KMS-11 (cell line): ENCODE measurements at regions not wholly inside any gene's neighbourhood (a gene's known extent, or its start where the extent isn't known, plus 50 kb on each side); places are given as distances from the start of the nearest gene placed in this dataset.

Source experiments
- H2AFZ ChIP-seq: fragments of 200-600 bp; sonication (generic); 2 replicates; pipeline ENCODE4 v1.6.1; 2016; ENCODE audit warnings: antibody characterized with exemption, mixed run types, low read depth
- H3K27ac ChIP-seq: fragments of 200-600 bp; sonication (generic); 2 replicates; pipeline ENCODE4 v1.6.1; 2016; ENCODE audit warnings: mild to moderate bottlenecking, mixed run types
- H3K27me3 ChIP-seq: fragments of 200-600 bp; sonication (generic); 2 replicates; pipeline ENCODE4 v1.6.1; 2017; ENCODE audit warnings: mild to moderate bottlenecking, low read depth, mixed run types, moderate library complexity; ENCODE audit not compliant: insufficient read depth
- H3K36me3 ChIP-seq: fragments of 200-600 bp; sonication (generic); 2 replicates; pipeline ENCODE4 v1.6.1; 2017; ENCODE audit warnings: mild to moderate bottlenecking, mixed run types; ENCODE audit not compliant: insufficient read depth
- H3K4me1 ChIP-seq: fragments of 200-600 bp; sonication (generic); 2 replicates; pipeline ENCODE4 v1.6.1; 2016; ENCODE audit warnings: mild to moderate bottlenecking, low read depth, mixed run types; ENCODE audit not compliant: poor library complexity, severe bottlenecking
- H3K4me2 ChIP-seq: fragments of 200-600 bp; sonication (generic); 2 replicates; pipeline ENCODE4 v1.7.0; 2016; ENCODE audit warnings: mild to moderate bottlenecking, mixed run types
- H3K4me3 ChIP-seq: fragments of 200-600 bp; sonication (generic); IDR thresholded peaks from 2 replicates; pipeline ENCODE4 v1.6.1; 2017; ENCODE audit warnings: low read depth, low read length, mixed read lengths; ENCODE audit not compliant: insufficient read depth
- H3K79me2 ChIP-seq: fragments of 200-600 bp; sonication (generic); 2 replicates; pipeline ENCODE4 v1.6.1; 2016; ENCODE audit warnings: low read depth, mixed run types; ENCODE audit not compliant: insufficient read depth
- H3K9ac ChIP-seq: fragments of 200-600 bp; sonication (generic); 2 replicates; pipeline ENCODE4 v1.6.1; 2016; ENCODE audit warnings: mild to moderate bottlenecking, mixed run types
- H4K20me1 ChIP-seq: fragments of 200-600 bp; sonication (generic); 2 replicates; pipeline ENCODE4 v1.6.1; 2016; ENCODE audit warnings: mild to moderate bottlenecking, mixed run types; ENCODE audit not compliant: insufficient read depth
- TF ChIP-seq, protein P1 (sequence below): fragments of 200-600 bp; sonication (generic); conservative IDR thresholded peaks from 2 replicates; pipeline ENCODE4 v1.6.1; 2017; ENCODE audit warnings: low read depth, mild to moderate bottlenecking, antibody characterized with exemption, low read length, moderate library complexity, mixed read lengths

DNA sequence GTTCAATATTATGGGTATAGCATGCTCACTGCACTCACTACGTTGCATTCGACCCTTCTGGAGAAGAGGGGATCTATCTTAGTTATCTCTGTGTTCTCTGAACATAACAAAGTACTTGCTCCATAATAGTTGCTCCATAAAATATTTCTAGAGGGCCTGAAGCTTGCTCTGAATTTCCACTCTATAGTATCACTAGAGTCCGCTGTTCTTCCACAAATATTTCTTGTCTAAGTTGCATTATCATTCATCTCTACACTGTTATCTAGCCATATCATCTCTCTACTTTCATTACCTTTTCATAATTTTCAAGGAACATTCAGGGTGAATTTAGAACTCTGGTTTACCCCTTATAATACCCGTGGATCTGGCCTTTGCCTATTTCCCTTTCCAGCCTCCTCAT, 246.1 kb upstream of the PDE3A start:
- no peaks in the 10 kb centered on the region for H3K27me3 ChIP-seq
- no peaks in the 10 kb centered on the region for H3K36me3 ChIP-seq
- H3K27ac ChIP-seq = no peak overlapping the region
- no peaks in the 10 kb centered on the region for H3K4me1 ChIP-seq
- no peak overlapping the region for H3K9ac ChIP-seq
- no peak overlapping the region for H2AFZ ChIP-seq
- TF ChIP-seq, protein P1, sequence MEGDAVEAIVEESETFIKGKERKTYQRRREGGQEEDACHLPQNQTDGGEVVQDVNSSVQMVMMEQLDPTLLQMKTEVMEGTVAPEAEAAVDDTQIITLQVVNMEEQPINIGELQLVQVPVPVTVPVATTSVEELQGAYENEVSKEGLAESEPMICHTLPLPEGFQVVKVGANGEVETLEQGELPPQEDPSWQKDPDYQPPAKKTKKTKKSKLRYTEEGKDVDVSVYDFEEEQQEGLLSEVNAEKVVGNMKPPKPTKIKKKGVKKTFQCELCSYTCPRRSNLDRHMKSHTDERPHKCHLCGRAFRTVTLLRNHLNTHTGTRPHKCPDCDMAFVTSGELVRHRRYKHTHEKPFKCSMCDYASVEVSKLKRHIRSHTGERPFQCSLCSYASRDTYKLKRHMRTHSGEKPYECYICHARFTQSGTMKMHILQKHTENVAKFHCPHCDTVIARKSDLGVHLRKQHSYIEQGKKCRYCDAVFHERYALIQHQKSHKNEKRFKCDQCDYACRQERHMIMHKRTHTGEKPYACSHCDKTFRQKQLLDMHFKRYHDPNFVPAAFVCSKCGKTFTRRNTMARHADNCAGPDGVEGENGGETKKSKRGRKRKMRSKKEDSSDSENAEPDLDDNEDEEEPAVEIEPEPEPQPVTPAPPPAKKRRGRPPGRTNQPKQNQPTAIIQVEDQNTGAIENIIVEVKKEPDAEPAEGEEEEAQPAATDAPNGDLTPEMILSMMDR = no peak
- no peak overlapping the region for H3K4me3 ChIP-seq
- H3K79me2 ChIP-seq = no peaks in the 10 kb centered on the region
- no peaks in the 10 kb centered on the region for H4K20me1 ChIP-seq
- no peak overlapping the region for H3K4me2 ChIP-seq

DNA sequence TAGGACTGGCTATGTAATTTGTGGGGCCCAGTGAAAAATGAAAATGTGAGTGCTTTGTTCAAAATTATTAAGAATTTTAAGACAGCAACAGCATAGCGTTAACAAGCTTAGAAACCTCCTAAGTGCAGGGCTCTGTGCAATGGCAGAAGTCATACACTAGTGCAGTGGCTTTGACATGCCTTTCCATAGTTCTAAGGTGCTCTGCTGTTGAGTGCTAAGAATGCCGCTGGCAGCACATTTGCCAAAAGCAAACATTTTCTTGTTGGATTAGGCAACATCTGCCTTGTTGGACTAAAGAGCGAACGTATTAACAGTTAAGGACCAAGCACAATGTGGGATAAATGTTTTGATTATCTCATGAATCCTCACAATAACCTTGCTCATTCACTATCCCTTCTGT, 244.9 kb upstream of the PDE3A start:
- no peaks in the 10 kb centered on the region for H4K20me1 ChIP-seq
- TF ChIP-seq, protein P1 = no peak

DNA sequence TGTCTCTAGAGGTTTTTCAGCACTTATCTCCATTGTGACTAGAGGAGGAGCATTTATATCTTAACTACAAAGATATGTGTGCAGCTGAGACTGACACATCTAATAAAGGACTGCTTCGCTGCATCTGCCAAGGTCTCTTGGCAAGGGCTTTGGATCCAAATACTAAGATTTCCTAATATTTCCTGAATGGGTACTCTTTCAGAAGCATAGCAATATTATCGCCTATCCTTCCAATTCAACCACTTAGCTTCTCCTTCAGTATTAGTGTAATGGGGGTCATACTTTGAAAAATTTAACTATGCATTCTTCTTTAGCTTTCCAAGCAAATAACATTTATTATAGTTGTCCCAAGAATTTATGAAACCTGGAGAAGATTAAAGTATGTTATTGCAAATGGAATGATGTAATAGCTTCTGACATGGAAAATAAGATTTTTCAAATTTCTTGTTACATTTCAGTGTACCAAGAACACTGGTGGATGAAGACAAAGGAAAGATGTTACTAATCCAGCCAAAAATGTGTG, 243.0 kb upstream of the PDE3A start:
- Histone ChIP-seq H3K4me1 (no peaks in the 10 kb centered on the region), H3K4me3 (no peak overlapping the region), H3K27me3 (no peaks in the 10 kb centered on the region), H3K27ac (no peak overlapping the region), H3K79me2 (no peaks in the 10 kb centered on the region), H3K4me2 (no peak overlapping the region), H3K9ac (no peak overlapping the region), H3K36me3 (no peaks in the 10 kb centered on the region), H4K20me1 (no peaks in the 10 kb centered on the region), H2AFZ (no peak overlapping the region)
- TF ChIP-seq, protein P1 = no peak

More for the DNA sequence above, 244.9 kb upstream of the PDE3A start:
- no peaks in the 10 kb centered on the region for H3K36me3 ChIP-seq
- no peak overlapping the region for H3K4me3 ChIP-seq
- H3K27ac ChIP-seq = no peak overlapping the region
- H3K4me1 ChIP-seq = no peaks in the 10 kb centered on the region
- no peak overlapping the region for H3K9ac ChIP-seq
- H3K27me3 ChIP-seq = no peaks in the 10 kb centered on the region
- H2AFZ ChIP-seq = no peak overlapping the region
- no peaks in the 10 kb centered on the region for H3K79me2 ChIP-seq
- H3K4me2 ChIP-seq = no peak overlapping the region

DNA sequence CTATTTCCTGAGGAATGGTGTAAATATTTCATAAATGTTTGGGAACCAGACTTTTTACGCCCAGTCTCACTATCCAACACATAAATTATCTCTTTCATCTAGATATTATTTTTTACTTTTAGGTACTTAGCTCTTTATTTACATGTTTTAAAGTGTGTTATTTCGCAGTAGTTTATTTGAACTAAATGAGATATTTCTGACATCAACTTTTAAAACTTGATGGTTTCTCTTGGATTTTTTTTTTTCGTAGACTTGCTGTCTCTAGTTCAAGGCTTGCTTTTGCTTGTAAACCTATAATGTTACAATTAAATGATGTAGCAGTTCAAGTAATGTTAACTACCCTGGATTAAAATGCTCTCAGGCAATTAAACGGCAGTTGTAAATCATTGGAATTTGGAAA, 241.7 kb upstream of the PDE3A start:
- no peaks in the 10 kb centered on the region for H3K79me2 ChIP-seq
- no peaks in the 10 kb centered on the region for H3K27me3 ChIP-seq
- H2AFZ ChIP-seq = no peak overlapping the region
- H3K36me3 ChIP-seq = no peaks in the 10 kb centered on the region
- H3K4me3 ChIP-seq = no peak overlapping the region
- no peak overlapping the region for H3K27ac ChIP-seq
- H3K4me2 ChIP-seq = no peak overlapping the region
- H3K4me1 ChIP-seq = no peaks in the 10 kb centered on the region
- TF ChIP-seq, protein P1 = no peak
- no peaks in the 10 kb centered on the region for H4K20me1 ChIP-seq
- H3K9ac ChIP-seq = no peak overlapping the region
